Esophagus muscularis mucosa (tissue), 4 donors: ENCODE measurements at regions not wholly inside any gene's neighbourhood (a gene's known extent, or its start where the extent isn't known, plus 50 kb on each side); places are given as distances from the start of the nearest gene placed in this dataset.

Experiments
- EP300 ChIP-seq: sonication (generic); formaldehyde crosslinking; IDR thresholded peaks from one replicate; pipeline ENCODE4 v1.6.1; 2017; ENCODE audit warnings: antibody characterized with exemption
- POLR2AphosphoS5 ChIP-seq, 2 donors: sonication (generic); formaldehyde crosslinking; IDR thresholded peaks; one replicate each; pipeline ENCODE4 v1.6.1; 2017; ENCODE audit warnings: antibody characterized with exemption in 2 of 2
- TF ChIP-seq, protein P1 (sequence below), 3 experiments: fragments of 200-600 bp in 2 of 3; fragments of 450-650 bp in 1 of 3; sonication (generic) in 2 of 3; IDR thresholded peaks; one replicate each; pipeline ENCODE4 v1.5.1; 2017 to 2019; ENCODE audit warnings: antibody characterized with exemption in 3 of 3, mild to moderate bottlenecking in 2 of 3, moderate library complexity in 1 of 3

DNA sequence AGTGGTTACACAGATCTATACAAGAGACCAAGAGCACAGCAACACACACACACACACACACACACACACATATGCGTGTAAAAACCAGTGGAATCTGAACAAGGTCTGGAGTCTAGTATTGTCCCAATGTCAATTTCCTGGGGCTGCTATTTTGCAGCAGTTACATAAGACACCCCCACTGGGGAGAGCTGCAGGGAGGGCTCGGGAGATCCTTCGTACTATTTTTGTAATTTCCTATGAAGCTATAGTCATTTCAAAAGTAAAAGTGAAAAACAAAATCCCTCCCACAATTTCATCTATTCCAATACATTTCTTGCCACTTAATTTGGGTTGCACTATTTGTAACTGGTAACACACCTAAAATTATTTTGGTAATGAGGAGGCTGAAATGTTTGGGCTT, 68.5 kb downstream of the C16orf95 start:
- TF ChIP-seq, protein P1, sequence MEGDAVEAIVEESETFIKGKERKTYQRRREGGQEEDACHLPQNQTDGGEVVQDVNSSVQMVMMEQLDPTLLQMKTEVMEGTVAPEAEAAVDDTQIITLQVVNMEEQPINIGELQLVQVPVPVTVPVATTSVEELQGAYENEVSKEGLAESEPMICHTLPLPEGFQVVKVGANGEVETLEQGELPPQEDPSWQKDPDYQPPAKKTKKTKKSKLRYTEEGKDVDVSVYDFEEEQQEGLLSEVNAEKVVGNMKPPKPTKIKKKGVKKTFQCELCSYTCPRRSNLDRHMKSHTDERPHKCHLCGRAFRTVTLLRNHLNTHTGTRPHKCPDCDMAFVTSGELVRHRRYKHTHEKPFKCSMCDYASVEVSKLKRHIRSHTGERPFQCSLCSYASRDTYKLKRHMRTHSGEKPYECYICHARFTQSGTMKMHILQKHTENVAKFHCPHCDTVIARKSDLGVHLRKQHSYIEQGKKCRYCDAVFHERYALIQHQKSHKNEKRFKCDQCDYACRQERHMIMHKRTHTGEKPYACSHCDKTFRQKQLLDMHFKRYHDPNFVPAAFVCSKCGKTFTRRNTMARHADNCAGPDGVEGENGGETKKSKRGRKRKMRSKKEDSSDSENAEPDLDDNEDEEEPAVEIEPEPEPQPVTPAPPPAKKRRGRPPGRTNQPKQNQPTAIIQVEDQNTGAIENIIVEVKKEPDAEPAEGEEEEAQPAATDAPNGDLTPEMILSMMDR (IDR thresholded peaks at IDR 0.05): no peak
- TF ChIP-seq POLR2AphosphoS5 (IDR thresholded peaks at IDR 0.05) (no peak), EP300 (no peak)
